ENCODE measurements at regions not wholly inside any gene's neighbourhood (a gene's known extent, or its start where the extent isn't known, plus 50 kb on each side); places are given as distances from the start of the nearest gene placed in this dataset.

GRCh38 chr10:65219444-65219843 lies 1698.2 kb downstream of the REEP3 start (continued):
- no peak for TF ChIP-seq PATZ1 (CRISPR knock-in tag; IDR thresholded peaks at IDR 0.05; ENCODE audit: borderline replicate concordance)
- TF ChIP-seq RARB (CRISPR knock-in tag; IDR thresholded peaks at IDR 0.05): no peak
- no peak for TF ChIP-seq ESRRG (CRISPR knock-in tag; IDR thresholded peaks at IDR 0.05)
- TF ChIP-seq ZNF70 (CRISPR knock-in tag; IDR thresholded peaks at IDR 0.05): no peak
- TF ChIP-seq CSDC2 (CRISPR knock-in tag; IDR thresholded peaks at IDR 0.05): no peak
- no peak for TF ChIP-seq OSR1 (CRISPR knock-in tag; IDR thresholded peaks at IDR 0.05)
- TF ChIP-seq TSHZ2 (CRISPR knock-in tag; IDR thresholded peaks at IDR 0.05): no peak
- TF ChIP-seq CSRNP3 (CRISPR knock-in tag; IDR thresholded peaks at IDR 0.05): no peak
- TF ChIP-seq SNAI2 (CRISPR knock-in tag; IDR thresholded peaks at IDR 0.05): no peak
- TF ChIP-seq ISL1 (CRISPR knock-in tag; IDR thresholded peaks at IDR 0.05): no peak
- no peak for TF ChIP-seq ZFP30 (CRISPR knock-in tag; IDR thresholded peaks at IDR 0.05)
- no peak for TF ChIP-seq ARNTL (CRISPR knock-in tag; IDR thresholded peaks at IDR 0.05; ENCODE audit: borderline replicate concordance, low read depth)

- ATAC-seq: no peak
- no peak for TF ChIP-seq CSDC2 (CRISPR knock-in tag; IDR thresholded peaks at IDR 0.05)
- TF ChIP-seq ZFP30 (CRISPR knock-in tag; IDR thresholded peaks at IDR 0.05): no peak
- TF ChIP-seq POU6F1 (CRISPR knock-in tag; IDR thresholded peaks at IDR 0.05; ENCODE audit: borderline replicate concordance, low read depth): no peak
- TF ChIP-seq TSHZ2 (CRISPR knock-in tag; IDR thresholded peaks at IDR 0.05): no peak
- TF ChIP-seq ARNTL (CRISPR knock-in tag; IDR thresholded peaks at IDR 0.05; ENCODE audit: borderline replicate concordance, low read depth): no peak
- TF ChIP-seq GLIS3 (CRISPR knock-in tag; IDR thresholded peaks at IDR 0.05): no peak
- TF ChIP-seq TOX (CRISPR knock-in tag; IDR thresholded peaks at IDR 0.05; ENCODE audit: borderline replicate concordance): no peak
- TF ChIP-seq ZC3H10 (CRISPR knock-in tag; IDR thresholded peaks at IDR 0.05): no peak
- no peak for TF ChIP-seq RARB (CRISPR knock-in tag; IDR thresholded peaks at IDR 0.05)
- TF ChIP-seq ISL1 (CRISPR knock-in tag; IDR thresholded peaks at IDR 0.05): no peak
- no peak for TF ChIP-seq TCF4 (CRISPR knock-in tag; IDR thresholded peaks at IDR 0.05; ENCODE audit: borderline replicate concordance)
- no peak for TF ChIP-seq PATZ1 (CRISPR knock-in tag; IDR thresholded peaks at IDR 0.05; ENCODE audit: borderline replicate concordance)
- no peak for TF ChIP-seq ZFP3 (CRISPR knock-in tag; IDR thresholded peaks at IDR 0.05)
- no peak for TF ChIP-seq BACH2 (CRISPR knock-in tag; IDR thresholded peaks at IDR 0.05; ENCODE audit: borderline replicate concordance)
These were observed 1694.7 kb upstream of the LRRTM3 start for GRCh38 chr10:65231148-65231547.
